ENCODE measurements at regions not wholly inside any gene's neighbourhood (a gene's known extent, or its start where the extent isn't known, plus 50 kb on each side); places are given as distances from the start of the nearest gene placed in this dataset.

GRCh38 chr4:57162499-57163019 is 52.4 kb upstream of the IGFBP7 start:
- H3K27ac ChIP-seq, result no peak overlapping the region
- no peak for FAIRE-seq
- DNase-seq, result no peak
- no peaks in the 10 kb centered on the region for H3K36me3 ChIP-seq
- H3K9me3 ChIP-seq, result no peaks in the 10 kb centered on the region
- TF ChIP-seq CTCF (IDR thresholded peaks at IDR 0.05), result no peak
- no peaks in the 10 kb centered on the region for H3K27me3 ChIP-seq
- intact Hi-C loops (cut with DNase I), result no loop called here
- H3K4me1 ChIP-seq, result peaks cover 0 to 3% (median 0%) of the 10 kb centered on the region in 3 donors
- no peak for ATAC-seq
- no peak overlapping the region for H3K4me3 ChIP-seq

Data from pancreas (tissue), 8 donors.